KBM-7 (cell line): ENCODE measurements at regions not wholly inside any gene's neighbourhood (a gene's known extent, or its start where the extent isn't known, plus 50 kb on each side); places are given as distances from the start of the nearest gene placed in this dataset.

Experiments
- DNase-seq: peaks from one replicate; pipeline ENCODE4 v3.0.0-alpha.2; 2015
- in situ Hi-C: fragments of 300-500 bp; cut with MboI; formaldehyde crosslinking; loops from 2 replicates; pipeline ENCODE4 v1.14.3; 2020; ENCODE audit warnings: low sequenced_read_pairs, low pct_unique_long_range_greater_than_20kb, mixed read lengths

DNA sequence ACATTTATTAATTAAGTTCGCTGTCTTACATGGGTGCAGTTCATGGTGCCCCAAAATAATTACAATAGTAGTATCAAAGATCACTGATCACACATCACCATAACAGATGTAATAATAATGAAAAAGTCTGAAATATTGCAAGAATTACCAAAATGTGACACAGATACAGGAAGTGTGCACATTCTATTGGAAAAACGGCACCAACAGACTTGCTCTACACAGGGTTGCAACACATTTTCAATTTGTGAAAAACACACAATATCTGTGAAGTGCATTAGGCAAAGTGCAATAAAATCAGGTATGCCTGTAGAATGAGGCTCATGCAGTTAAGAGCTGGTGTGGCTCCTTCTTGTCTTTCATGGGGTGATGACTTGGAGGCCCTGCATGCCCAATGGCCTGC lies 265.8 kb downstream of the RPLP1 start:
- no peak for DNase-seq
- in situ Hi-C loops: no loop called here

DNA sequence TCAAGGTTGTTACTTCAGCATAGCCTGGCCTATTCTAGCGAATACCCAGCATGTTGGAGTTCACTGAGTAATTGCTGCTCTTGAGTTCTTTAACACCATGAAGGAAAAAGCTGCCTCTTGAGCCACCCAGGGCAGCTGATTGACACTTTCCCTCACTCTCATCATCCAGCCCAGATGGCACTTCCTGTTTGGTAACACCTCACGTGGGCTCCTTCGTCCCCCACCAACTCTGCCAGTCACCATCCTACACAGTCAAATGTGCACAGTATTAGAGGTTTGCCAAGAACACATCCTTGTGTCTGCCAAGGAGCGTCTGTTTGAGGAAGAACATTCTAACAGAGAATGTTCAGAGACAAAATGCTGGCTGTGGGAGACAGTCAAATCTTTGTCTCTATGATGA lies 266.3 kb downstream of the RPLP1 start:
- DNase-seq: peak; percentile 58
- in situ Hi-C loops: no loop called here

DNA sequence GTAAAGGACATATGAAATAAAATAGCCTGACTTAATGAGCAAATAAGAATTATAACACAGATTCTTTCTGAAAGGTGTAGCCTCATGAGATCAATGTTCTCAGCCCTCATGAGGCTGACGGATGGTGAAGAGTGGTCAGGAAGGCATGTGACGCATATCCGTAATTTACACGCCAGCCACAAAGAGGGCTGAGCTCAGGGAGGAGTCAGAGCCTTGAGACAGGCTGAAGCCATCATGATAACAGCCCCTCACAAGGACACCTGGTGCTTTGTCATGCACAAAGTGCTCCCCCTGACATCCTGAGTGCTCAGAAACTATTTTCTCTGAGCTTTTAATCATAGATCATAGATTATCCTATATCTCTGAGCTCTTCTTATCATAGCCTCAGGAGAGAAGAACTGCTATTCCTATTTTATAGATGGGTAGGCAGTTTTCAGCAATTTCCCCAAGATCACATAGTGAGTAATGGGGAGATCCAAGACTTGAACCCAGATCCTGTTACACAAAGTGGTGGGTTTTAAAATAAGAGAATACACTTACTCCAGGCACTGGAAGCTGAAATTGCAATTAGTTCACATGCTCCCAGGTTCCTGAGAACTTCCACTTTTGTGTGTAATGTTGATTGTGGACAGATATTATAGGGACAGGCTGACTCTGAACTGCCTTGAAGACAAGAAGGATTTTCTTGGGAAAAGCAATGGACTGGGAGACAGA lies 267.1 kb downstream of the RPLP1 start:
- in situ Hi-C loops: no loop called here
- DNase-seq: peak; percentile 77

DNA sequence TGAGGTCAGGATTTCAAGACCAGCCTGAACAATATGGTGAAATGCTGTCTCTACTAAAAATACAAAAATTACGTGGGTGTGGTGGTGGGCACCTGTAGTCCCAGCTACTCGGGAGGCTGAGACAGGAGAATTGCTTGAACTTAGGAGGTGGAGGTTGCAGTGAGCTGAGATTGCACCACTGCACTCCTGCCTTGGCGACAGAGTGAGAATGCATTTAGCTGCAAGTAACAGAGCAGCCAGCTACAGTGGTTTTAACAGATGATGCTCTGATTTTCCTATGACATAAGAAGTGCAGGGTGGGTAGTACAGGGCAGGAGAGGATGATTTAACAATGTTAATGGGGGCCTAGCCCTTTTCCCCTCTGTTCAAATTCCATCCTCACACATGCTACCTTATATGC lies 267.9 kb downstream of the RPLP1 start:
- in situ Hi-C loops: no loop called here
- DNase-seq: no peak

DNA sequence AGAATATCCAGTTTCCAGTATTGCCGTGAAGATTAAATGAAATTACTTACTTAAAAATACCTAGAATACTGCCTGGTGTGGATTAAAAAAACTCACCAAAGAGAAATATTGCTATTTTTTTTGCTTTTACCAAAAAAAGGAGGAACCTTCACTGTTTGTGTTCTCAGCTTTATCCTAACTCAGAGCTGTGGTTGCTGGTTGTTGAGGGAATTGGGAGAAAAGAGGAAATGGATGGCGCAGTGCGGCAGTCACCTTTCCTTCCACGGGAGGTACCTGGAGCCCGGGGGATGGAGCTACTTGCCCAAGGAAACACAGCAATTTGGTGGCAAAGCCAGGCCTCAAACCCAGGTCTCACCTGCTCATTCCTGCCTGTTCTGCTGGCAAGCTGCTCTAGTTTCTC lies 270.3 kb downstream of the RPLP1 start:
- DNase-seq: peak; percentile 65
- in situ Hi-C loops: no loop called here

DNA sequence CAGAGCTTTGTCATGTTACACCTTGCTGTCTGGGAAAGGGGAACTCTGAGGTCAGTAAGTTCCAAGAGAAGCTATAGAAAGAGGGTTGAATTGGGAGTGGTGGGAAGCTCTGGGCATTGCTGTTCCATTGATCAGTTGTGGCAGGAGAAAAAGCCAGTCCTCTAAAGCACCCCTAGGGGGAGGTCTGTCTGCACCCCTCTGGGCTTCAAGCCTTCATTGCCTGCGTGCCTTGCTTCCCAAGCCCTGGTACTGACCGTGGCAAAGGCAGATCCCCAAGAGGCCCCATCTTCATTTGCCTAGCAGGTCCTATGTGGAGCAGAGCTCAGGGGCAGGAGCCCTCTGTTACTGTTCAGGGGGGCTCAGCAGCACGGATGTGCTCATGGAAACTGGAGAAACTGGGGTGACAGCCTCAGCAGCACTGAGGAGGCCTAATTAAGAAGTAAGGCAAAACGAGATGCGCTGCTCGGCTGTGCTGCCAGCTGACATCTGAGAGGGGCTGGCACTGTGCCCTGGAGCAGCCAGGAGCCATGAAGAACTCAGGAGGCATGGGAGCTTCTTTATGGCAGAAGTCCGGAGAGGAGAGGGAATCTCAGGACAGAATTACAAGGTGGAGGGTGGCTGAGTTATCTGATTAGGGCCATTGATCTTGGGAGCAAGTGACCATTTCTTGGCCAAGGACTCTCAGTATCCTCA lies 270.9 kb downstream of the RPLP1 start:
- no peak for DNase-seq
- in situ Hi-C loops: no loop called here

DNA sequence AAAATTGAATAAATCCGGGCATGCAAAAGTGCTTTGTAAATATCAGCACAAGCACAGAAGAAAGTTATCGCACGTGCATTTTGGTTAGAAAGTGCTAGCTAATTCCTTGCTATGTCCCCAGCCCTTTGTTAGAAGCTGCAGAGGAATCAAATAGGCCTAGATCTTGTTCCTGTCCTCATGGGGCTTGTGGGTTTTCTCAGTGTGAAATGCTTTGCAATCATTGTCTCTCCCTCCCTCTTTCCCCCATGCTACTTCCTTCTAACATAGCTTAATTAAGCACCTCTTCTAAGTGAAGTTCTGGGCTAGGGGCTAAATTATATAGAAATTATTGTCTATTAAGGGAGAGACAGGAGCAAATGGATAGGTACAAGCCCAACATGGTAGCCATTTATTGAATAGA lies 271.7 kb downstream of the RPLP1 start:
- in situ Hi-C loops: no loop called here
- no peak for DNase-seq

DNA sequence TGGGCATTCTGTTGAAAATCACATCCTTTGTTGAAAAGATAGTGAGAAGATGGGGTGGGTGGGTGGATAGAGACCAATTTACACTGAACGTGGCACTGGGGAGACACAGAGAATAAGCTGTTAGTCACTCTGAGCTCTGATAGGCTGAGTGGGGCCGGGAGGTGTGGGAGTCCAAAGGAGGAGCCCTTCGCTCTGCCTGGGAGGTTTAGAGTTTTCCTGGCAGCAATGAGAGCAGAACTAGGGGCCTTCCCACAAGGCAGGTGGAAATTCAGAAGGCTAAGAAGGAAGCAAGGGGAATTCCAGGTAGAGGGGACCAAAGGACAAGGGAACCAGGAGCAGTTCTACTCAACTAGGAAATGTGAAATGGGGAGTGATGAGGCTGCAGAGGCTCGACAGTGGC lies 272.7 kb downstream of the RPLP1 start:
- DNase-seq: no peak
- in situ Hi-C loops: loop anchor here (25.0 kb wide), 1 partner anchor 737 kb away; no protein-coding TSS in a partner anchor

DNA sequence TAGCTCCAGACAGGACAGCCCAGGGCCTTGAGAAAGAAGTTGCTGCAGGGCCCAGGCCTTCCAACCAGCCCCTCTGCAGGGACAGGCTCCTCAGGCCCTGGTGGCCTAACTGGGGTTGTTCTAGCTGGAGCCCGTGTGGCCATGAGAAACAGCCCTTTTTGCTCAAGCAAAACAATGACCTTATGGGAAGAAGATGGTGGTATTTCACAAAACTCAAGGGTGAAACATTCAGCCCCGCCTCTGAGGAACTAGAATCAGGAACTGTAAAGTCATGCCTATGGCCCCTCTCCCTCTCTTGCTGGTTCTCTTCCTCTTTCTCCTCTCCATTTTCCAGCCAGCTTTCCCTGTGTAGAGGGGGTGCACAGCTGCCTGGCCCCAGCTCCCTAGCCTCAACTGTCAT lies 273.3 kb downstream of the RPLP1 start:
- in situ Hi-C loops: loop anchor here (25.0 kb wide), 1 partner anchor 736 kb away; no protein-coding TSS in a partner anchor
- peak; percentile 82 for DNase-seq

DNA sequence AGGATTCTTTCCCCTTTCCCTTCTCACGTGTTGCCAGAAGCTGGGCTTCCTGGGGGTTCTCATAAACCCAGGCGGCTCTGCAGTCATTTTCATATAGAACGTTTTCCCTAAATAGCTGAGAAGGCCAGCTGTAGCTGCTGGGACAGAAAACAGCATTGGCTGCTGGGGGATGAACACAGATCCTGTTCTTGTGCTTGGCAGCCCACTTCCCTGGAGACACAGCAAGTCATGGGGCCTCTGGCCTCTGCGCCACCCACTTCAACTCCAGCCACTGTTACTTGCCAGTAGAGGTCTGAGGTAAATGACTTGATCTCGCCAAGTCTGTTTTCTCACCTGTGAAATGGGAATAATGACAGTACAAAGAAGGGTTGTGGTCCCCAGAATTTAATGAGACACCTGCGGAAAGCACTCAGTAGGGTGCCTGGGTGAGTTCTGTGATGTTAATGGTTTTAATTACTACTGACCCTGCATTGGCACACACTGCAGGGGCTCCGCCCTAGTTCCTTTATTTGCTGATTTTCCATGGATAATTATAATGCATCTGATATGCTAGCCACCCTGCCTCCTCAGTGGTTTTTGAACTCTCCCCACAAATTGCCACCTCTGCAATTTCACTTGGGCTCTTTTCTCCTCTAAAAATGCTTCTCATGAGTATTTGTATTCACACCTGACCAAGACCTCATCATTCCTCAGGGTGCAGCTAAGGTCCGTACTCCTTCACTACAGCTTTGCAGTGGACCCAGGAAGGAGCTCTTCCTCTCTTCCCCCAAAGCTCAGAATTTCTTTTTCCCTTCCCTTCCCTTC lies 274.7 kb downstream of the RPLP1 start:
- in situ Hi-C loops: loop anchor here (25.0 kb wide), 1 partner anchor 735 kb away; no protein-coding TSS in a partner anchor
- DNase-seq: no peak

DNA sequence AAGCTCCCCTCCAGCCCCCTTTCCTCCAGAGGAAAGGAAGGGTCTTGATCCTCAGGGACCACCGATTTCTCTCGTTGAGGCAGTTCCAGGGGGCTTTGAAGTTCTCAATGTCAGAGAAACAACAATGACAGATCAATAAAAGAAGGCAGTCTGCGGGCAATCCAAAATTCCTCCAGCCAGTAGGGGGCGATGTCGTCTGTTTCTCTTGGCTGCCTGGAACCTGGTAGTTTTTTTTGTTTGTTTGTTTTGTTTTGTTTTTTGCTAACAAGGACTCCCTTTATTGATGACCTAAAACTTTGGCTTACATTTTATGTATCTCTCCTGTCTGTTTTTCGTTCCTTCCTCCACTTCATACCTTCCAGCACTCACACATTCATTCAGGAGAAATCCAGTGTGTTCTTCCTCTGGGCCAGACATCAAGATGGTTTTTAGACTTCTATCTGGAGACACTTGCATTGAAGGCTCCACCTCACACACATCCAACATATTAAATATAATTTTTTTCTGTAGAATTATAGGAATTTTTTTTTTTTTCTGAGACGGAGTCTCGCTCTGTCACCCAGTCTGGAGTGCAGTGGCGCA lies 276.6 kb downstream of the RPLP1 start:
- in situ Hi-C loops: loop anchor here (25.0 kb wide), 1 partner anchor 733 kb away; no protein-coding TSS in a partner anchor
- DNase-seq: peak; percentile 64

DNA sequence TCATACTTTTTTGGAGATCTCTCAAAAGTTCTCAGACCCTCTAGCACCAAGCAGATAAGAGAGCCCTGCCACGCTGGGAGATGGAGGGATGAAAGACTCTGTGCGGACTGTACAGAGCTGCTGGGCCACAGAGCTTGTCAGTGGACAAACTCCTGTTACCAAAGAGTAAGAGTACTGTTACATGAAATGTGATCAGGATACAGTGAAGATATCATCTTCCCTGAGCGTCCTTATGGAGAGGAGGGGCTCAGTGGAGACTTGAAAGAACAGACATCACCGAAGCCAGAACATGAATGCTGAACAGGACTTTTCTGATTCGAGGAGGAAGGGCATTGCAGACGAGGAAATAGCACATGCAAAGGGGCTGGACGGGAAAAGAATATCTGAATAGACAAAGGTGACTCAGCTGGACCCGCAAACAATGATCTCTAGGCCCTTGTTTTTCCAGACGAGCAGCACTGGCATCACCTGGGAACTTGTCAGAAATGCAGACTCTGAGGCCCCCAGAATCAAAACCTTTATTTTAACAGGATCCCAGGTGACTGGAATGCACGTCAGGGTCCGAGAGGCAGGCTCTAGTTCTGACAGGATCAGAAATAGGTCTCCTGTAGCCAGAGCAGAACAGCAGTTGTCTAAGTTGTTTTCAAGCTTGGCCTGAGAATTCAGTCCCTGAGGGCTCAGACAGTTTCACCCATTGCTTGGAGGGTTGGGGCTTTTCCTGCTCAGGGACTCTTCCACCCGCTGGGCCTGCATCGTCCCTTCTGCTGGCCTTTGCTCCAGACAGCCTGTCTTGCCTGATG lies 277.9 kb downstream of the RPLP1 start:
- in situ Hi-C loops: loop anchor here (25.0 kb wide), 1 partner anchor 732 kb away; no protein-coding TSS in a partner anchor
- no peak for DNase-seq

DNA sequence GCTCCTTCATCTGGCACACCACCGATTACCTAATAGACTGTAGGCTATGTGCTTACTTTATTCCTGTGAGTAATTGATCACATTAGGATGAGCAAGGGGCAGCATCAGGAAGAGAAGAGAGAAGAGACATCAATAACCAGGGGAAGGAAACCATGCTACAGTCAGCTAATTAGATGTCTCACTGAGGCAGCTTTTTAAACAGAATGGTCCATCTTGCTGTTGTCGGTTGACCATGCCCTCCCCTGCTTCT lies 278.4 kb downstream of the RPLP1 start:
- DNase-seq: no peak
- in situ Hi-C loops: loop anchor here (25.0 kb wide), 1 partner anchor 731 kb away; no protein-coding TSS in a partner anchor

DNA sequence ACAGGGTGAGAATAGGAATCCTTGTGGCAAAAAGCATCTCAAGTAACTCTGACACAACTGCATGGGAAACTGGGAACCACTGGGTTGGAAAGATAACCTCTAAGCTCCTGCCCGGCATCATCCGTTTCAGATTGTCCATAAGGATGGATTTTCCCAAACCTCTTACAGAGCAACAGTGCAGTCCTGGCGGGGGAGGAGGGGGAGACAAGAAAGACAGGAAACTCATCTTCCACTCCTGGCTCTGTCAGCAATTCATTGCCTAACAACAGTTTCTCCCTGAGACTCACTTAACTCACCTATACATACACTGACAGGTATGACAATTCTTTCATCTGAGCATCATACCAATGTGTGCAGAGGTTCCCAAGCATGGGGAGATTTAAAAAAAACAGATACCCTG lies 279.0 kb downstream of the RPLP1 start:
- DNase-seq: no peak
- in situ Hi-C loops: loop anchor here (25.0 kb wide), 1 partner anchor 731 kb away; no protein-coding TSS in a partner anchor

DNA sequence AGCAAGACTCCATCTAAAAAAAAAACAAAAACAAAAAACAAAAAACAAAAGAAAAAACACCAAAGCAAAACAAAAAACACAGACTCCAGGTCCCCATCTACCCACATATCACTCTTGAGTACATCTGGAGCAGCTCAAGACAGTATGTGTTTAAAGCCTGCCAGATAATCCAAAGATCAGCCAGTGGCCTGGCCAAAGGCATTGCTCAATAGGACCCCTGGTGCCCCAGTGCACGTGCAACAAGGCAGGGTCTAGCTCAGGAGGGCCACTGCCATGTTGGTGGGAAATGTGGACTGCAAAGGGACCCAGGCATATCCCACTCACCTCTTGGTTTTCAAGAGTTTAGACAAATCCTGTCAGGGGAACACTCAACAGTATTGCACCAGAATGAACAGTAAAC lies 279.5 kb downstream of the RPLP1 start:
- no peak for DNase-seq
- in situ Hi-C loops: loop anchor here (25.0 kb wide), 1 partner anchor 730 kb away; no protein-coding TSS in a partner anchor

DNA sequence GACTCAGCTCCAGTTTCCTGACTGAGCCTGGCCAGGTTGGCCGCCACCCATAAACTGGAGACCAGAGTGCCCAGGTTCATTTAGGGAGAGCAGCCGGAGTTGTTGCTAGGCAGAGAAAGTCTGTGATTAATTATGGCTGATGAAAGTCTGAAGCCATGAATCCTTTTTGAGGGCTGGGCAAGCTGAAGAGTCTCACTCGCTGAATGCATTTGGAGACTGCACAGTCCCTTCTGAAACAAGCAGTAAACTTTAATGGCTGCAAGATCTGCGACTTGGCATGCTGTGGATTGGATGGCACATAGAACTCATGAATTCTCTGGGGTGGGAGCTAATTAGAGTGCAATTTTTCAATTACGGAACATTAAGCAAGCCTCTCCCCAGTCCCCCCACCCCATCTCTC lies 282.1 kb downstream of the RPLP1 start:
- in situ Hi-C loops: loop anchor here (25.0 kb wide), 1 partner anchor 728 kb away; no protein-coding TSS in a partner anchor

DNA sequence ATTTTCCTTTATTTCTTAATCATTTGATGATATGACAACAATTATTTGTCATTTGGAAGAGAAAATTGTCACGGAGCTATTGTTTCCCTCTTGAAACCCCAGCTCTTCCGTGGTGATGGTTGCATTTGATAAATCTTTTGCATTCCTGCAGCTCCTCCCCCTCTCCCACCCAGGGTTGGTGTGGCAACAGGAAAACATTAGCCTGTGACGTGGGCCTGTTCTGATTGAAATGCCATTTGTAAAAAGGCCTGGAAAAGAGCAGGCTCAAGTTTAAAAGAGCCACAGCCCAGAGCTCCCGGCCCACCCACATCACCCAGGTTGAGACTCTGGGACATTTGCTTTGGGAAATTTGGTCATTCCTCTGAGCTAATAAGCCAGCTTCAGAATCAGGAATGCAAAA lies 282.5 kb downstream of the RPLP1 start:
- in situ Hi-C loops: loop anchor here (25.0 kb wide), 1 partner anchor 727 kb away; no protein-coding TSS in a partner anchor
- no peak for DNase-seq

More for the DNA sequence above, 282.1 kb downstream of the RPLP1 start:
- DNase-seq: no peak

DNA sequence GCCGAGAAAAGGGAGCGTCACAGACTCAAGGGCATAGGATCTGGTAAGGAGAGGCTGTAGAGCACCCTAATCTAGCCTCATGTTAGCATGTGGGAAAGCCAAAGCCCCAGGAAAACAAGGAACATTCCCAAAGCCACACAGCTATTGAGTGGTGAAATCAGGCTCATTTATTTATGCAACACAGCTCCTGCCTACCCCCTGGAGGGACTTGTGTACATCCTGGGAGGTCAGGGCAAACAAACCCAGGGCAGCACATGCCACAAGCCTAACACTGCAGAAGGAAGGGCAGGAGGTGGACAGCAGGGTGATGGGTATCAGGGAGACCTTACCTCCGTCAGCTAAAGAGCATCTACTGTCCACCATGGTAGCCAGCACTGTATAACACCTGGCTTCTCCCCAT lies 283.5 kb downstream of the RPLP1 start:
- in situ Hi-C loops: loop anchor here (25.0 kb wide), 1 partner anchor 726 kb away; no protein-coding TSS in a partner anchor
- no peak for DNase-seq
